HG03175 (cell line): ENCODE measurements at regions not wholly inside any gene's neighbourhood (a gene's known extent, or its start where the extent isn't known, plus 50 kb on each side); places are given as distances from the start of the nearest gene placed in this dataset.

ENCODE experiments used
- ATAC-seq: cut with Tn5 transposase; IDR thresholded peaks from one replicate; pipeline ENCODE4 v1.9.1; 2021; ENCODE audit warnings: mild to moderate bottlenecking, moderate library complexity; ENCODE audit not compliant: unreplicated experiment

- no peak for ATAC-seq
These were observed 382.5 kb downstream of the PLPP3 start for GRCh38 chr1:56196839-56197238.

- no peak for ATAC-seq
These were observed 384.6 kb downstream of the PLPP3 start for GRCh38 chr1:56194701-56195300.

GRCh38 chr1:56193656-56194055, 385.7 kb downstream of the PLPP3 start:
- no peak for ATAC-seq

- no peak for ATAC-seq
These were observed 388.0 kb downstream of the PLPP3 start for GRCh38 chr1:56191369-56191768.

- no peak for ATAC-seq
These were observed 388.5 kb downstream of the PLPP3 start for GRCh38 chr1:56190806-56191365.

- no peak for ATAC-seq
These were observed 389.2 kb downstream of the PLPP3 start for GRCh38 chr1:56189946-56190805.

- no peak for ATAC-seq
These were observed 389.9 kb downstream of the PLPP3 start for GRCh38 chr1:56189454-56189853.

- ATAC-seq, result no peak
These were observed 390.5 kb downstream of the PLPP3 start for GRCh38 chr1:56188855-56189254.

- no peak for ATAC-seq
These were observed 391.1 kb downstream of the PLPP3 start for GRCh38 chr1:56188221-56188620.

GRCh38 chr1:56187405-56187804, 392.0 kb downstream of the PLPP3 start:
- ATAC-seq, result no peak

GRCh38 chr1:56185493-56185892, 393.9 kb downstream of the PLPP3 start:
- ATAC-seq, result no peak

GRCh38 chr1:56183151-56183550, 396.2 kb downstream of the PLPP3 start:
- ATAC-seq, result no peak

GRCh38 chr1:56180520-56181190, 398.7 kb downstream of the PLPP3 start:
- no peak for ATAC-seq

- ATAC-seq, result no peak
These were observed 399.8 kb downstream of the PLPP3 start for GRCh38 chr1:56179543-56179942.

GRCh38 chr1:56175211-56175610, 404.2 kb downstream of the PLPP3 start:
- no peak for ATAC-seq

GRCh38 chr1:56174176-56174885, 405.0 kb downstream of the PLPP3 start:
- no peak for ATAC-seq

GRCh38 chr1:56173736-56174135, 405.6 kb downstream of the PLPP3 start:
- no peak for ATAC-seq

GRCh38 chr1:56171670-56172069, 407.7 kb downstream of the PLPP3 start:
- no peak for ATAC-seq

GRCh38 chr1:56170784-56171320, 408.5 kb downstream of the PLPP3 start:
- ATAC-seq, result no peak

- ATAC-seq, result no peak
These were observed 409.5 kb downstream of the PLPP3 start for GRCh38 chr1:56169856-56170255.

GRCh38 chr1:56168176-56168575, 411.2 kb downstream of the PLPP3 start:
- ATAC-seq, result no peak
